Mucosa of descending colon (tissue), 3 donors: ENCODE measurements at regions not wholly inside any gene's neighbourhood (a gene's known extent, or its start where the extent isn't known, plus 50 kb on each side); places are given as distances from the start of the nearest gene placed in this dataset.
"Not testable (repeated sequence)": the region's sequence is repeated elsewhere in the genome, so short reads cannot be mapped to it uniquely, and the experiment has no call there.

ENCODE experiments used
- ATAC-seq: fragments of 200-7000 bp; cut with Tn5 transposase; one replicate; pipeline ENCODE4 v1.9.1; 2020; ENCODE audit warnings: mild to moderate bottlenecking, moderate library complexity
- DNase-seq, 3 donors: peaks; one replicate each; pipeline ENCODE4 v3.0.0-alpha.2; 2020
- H3K36me3 ChIP-seq: fragments of 200-600 bp; one replicate; pipeline ENCODE4 v1.8.0; 2021; ENCODE audit warnings: low read depth, mild to moderate bottlenecking
- H3K4me1 ChIP-seq: fragments of 200-600 bp; one replicate; pipeline ENCODE4 v1.8.0; 2021; ENCODE audit warnings: low read depth, mild to moderate bottlenecking
- H3K4me3 ChIP-seq: fragments of 200-600 bp; one replicate; pipeline ENCODE4 v1.8.0; 2021; ENCODE audit warnings: mild to moderate bottlenecking
- H3K9me3 ChIP-seq: fragments of 200-600 bp; one replicate; pipeline ENCODE4 v1.8.0; 2021; ENCODE audit warnings: mild to moderate bottlenecking
- CTCF ChIP-seq: fragments of 200-600 bp; IDR thresholded peaks from one replicate; pipeline ENCODE4 v1.8.0; 2022; ENCODE audit warnings: antibody characterized with exemption, mild to moderate bottlenecking
- intact Hi-C, 2 donors: fragments of 100-400 bp; cut with DNase I in 1 of 2; cut with micrococcal nuclease in 1 of 2; formaldehyde crosslinking; loops; one replicate each; pipeline versions ENCODE4 v1.11.0 to v1.11.1; 2022; cut with DNase I, micrococcal nuclease
- donor health status: DM: no; HTN: no; CAD: no; lungs with moderate emphysema.
- donor health status: DM: no; HTN: no; CAD: no.
- donor health status: DM: no; HTN: yes; CAD: no.

GRCh38 chr1:91606546-91607078 is 106.0 kb downstream of the CDC7 start:
- Histone ChIP-seq H3K9me3 (no peaks in the 10 kb centered on the region), H3K4me3 (no peak overlapping the region), H3K36me3 (no peaks in the 10 kb centered on the region), H3K4me1 (no peaks in the 10 kb centered on the region)
- ATAC-seq, result no peak
- no peak for TF ChIP-seq CTCF
- intact Hi-C loops, result no loop called here
- no peak for DNase-seq

GRCh38 chr1:91607686-91608085 is 107.0 kb downstream of the CDC7 start:
- H3K4me1 ChIP-seq, intact Hi-C loops, ATAC-seq, DNase-seq, H3K4me3 ChIP-seq, H3K9me3 ChIP-seq, H3K36me3 ChIP-seq: not testable (repeated sequence)

GRCh38 chr1:91608876-91609275 is 108.2 kb downstream of the CDC7 start:
- H3K36me3 ChIP-seq, result no peaks in the 10 kb centered on the region
- no peak for ATAC-seq
- H3K4me3 ChIP-seq, result no peak overlapping the region
- DNase-seq, result no peak
- intact Hi-C loops, result no loop called here
- no peaks in the 10 kb centered on the region for H3K9me3 ChIP-seq
- no peaks in the 10 kb centered on the region for H3K4me1 ChIP-seq
- no peak for TF ChIP-seq CTCF

GRCh38 chr1:91609551-91609950 is 108.9 kb downstream of the CDC7 start:
- no peak for DNase-seq
- no peak for TF ChIP-seq CTCF
- no peaks in the 10 kb centered on the region for H3K4me1 ChIP-seq
- H3K9me3 ChIP-seq, result no peaks in the 10 kb centered on the region
- H3K4me3 ChIP-seq, result no peak overlapping the region
- intact Hi-C loops, result no loop called here
- ATAC-seq, result no peak
- no peaks in the 10 kb centered on the region for H3K36me3 ChIP-seq

- Histone ChIP-seq H3K4me1 (no peaks in the 10 kb centered on the region), H3K4me3 (no peak overlapping the region), H3K9me3 (no peaks in the 10 kb centered on the region), H3K36me3 (no peaks in the 10 kb centered on the region)
- no peak for TF ChIP-seq CTCF
- DNase-seq (no peak), ATAC-seq (no peak)
- intact Hi-C loops, result no loop called here
These were observed 109.5 kb downstream of the CDC7 start for GRCh38 chr1:91610102-91610501.

- H3K36me3 ChIP-seq, result no peaks in the 10 kb centered on the region
- ATAC-seq, result no peak
- DNase-seq, result no peak
- H3K4me1 ChIP-seq, result no peaks in the 10 kb centered on the region
- no peak overlapping the region for H3K4me3 ChIP-seq
- intact Hi-C loops, result no loop called here
- TF ChIP-seq CTCF, result no peak
- no peaks in the 10 kb centered on the region for H3K9me3 ChIP-seq
These were observed 110.1 kb downstream of the CDC7 start for GRCh38 chr1:91610789-91611188.
